ENCODE measurements at regions not wholly inside any gene's neighbourhood (a gene's known extent, or its start where the extent isn't known, plus 50 kb on each side); places are given as distances from the start of the nearest gene placed in this dataset.
"Not testable (repeated sequence)": the region's sequence is repeated elsewhere in the genome, so short reads cannot be mapped to it uniquely, and the experiment has no call there.

DNA sequence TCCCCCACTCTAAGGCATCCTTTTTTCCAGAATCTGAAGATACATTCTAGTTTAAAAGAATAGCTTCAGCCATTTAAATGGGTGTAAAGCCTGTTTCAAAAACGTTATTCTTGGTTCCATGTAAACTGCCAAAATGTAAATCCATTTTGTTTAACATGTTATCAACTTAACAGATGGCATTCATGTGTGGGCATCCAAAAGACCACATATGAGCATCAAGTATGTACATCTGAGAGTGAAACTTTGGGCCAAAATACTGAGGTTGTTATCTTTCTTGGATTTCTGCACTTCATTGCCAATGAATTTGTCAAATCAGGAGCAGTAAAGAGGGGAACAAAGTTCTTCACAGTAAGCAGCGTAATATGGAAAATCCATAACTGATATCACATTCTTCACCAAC lies 395.4 kb downstream of the ZNF804A start:
- H3K4me3 Mint-ChIP-seq, result no peak overlapping the region

GRCh38 chr2:185006481-185006880 lies 408.2 kb downstream of the ZNF804A start:
- DNase-seq (ENCODE audit: low spot score), result no peak
- intact Hi-C loops (cut with micrococcal nuclease), result no loop called here
- Mint-ChIP-seq H3K27ac (no peak overlapping the region), H3K27me3 (ENCODE audit: insufficient read depth) (no peaks in the 10 kb centered on the region), H3K4me1 (ENCODE audit: low read depth) (no peaks in the 10 kb centered on the region), H3K9me3 (peaks cover 26% of the 10 kb centered on the region), H3K4me3 (no peak overlapping the region), H3K36me3 (ENCODE audit: low read depth) (no peaks in the 10 kb centered on the region)

More for the DNA sequence above, 395.4 kb downstream of the ZNF804A start:
- H3K9me3 Mint-ChIP-seq, result no peaks in the 10 kb centered on the region
- H3K4me1 Mint-ChIP-seq (ENCODE audit: low read depth), result no peaks in the 10 kb centered on the region
- no peaks in the 10 kb centered on the region for H3K36me3 Mint-ChIP-seq (ENCODE audit: low read depth)
- H3K27me3 Mint-ChIP-seq (ENCODE audit: insufficient read depth), result no peaks in the 10 kb centered on the region
- DNase-seq (ENCODE audit: low spot score), result no peak
- no peak overlapping the region for H3K27ac Mint-ChIP-seq
- intact Hi-C loops (cut with micrococcal nuclease), result no loop called here

DNA sequence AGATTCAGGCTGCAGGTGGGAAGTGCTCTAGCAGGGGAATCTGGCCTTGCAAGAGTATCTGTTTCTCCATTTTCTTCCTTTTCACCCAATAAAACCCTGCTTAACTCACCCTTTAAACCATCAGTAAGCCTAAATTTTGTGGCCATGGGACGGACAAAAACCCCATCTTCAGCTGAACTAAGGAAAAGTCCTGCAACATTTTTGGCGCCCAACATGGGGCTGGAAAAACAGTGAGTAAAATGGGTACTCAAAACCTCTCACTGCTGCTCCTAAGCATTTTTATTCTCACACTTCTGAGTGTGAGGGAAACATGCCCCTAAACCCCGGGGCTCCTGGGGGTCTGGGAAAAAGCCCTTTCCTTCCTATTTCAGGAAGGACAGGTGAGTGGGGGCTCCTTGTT lies 414.3 kb downstream of the ZNF804A start:
- H3K27ac Mint-ChIP-seq, result no peak overlapping the region
- no peak overlapping the region for H3K4me3 Mint-ChIP-seq
- intact Hi-C loops (cut with micrococcal nuclease), result no loop called here
- H3K36me3 Mint-ChIP-seq (ENCODE audit: low read depth), result no peaks in the 10 kb centered on the region
- no peaks in the 10 kb centered on the region for H3K27me3 Mint-ChIP-seq (ENCODE audit: insufficient read depth)
- peaks cover 43% of the 10 kb centered on the region for H3K9me3 Mint-ChIP-seq
- H3K4me1 Mint-ChIP-seq (ENCODE audit: low read depth), result no peaks in the 10 kb centered on the region
- no peak for DNase-seq (ENCODE audit: low spot score)

GRCh38 chr2:185014076-185014475 lies 415.7 kb downstream of the ZNF804A start:
- no peak overlapping the region for H3K4me3 Mint-ChIP-seq
- H3K27me3 Mint-ChIP-seq (ENCODE audit: insufficient read depth), result no peaks in the 10 kb centered on the region
- H3K36me3 Mint-ChIP-seq (ENCODE audit: low read depth), result no peaks in the 10 kb centered on the region
- no peak for DNase-seq (ENCODE audit: low spot score)
- H3K9me3 Mint-ChIP-seq, result peaks cover 34% of the 10 kb centered on the region
- no peaks in the 10 kb centered on the region for H3K4me1 Mint-ChIP-seq (ENCODE audit: low read depth)
- intact Hi-C loops (cut with micrococcal nuclease), result no loop called here
- no peak overlapping the region for H3K27ac Mint-ChIP-seq

DNA sequence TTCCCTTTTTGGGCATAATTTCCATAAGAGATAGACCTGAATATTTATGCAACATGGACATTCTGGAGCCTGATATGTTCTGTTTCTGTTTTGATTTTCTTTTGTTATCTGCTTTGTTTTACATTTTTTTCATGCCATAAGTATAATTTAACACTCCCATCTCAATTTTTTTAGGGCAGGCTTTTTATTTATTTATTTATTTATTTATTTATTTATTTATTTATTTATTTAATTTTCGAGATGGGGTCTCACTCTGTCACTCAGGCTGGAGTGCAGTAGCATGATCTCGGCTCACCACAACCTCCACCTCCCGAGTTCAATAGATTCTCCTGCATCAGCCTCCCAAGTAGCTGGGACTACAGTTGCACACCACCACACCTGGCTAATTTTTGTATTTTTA lies 427.6 kb downstream of the ZNF804A start:
- H3K27me3 Mint-ChIP-seq (ENCODE audit: insufficient read depth); H3K9me3 Mint-ChIP-seq; H3K4me1 Mint-ChIP-seq (ENCODE audit: low read depth): not testable (repeated sequence)

GRCh38 chr2:185035906-185036305 lies 437.6 kb downstream of the ZNF804A start:
- no peaks in the 10 kb centered on the region for H3K27me3 Mint-ChIP-seq (ENCODE audit: insufficient read depth)
- intact Hi-C loops (cut with micrococcal nuclease), result no loop called here
- no peak overlapping the region for H3K4me3 Mint-ChIP-seq
- no peaks in the 10 kb centered on the region for H3K36me3 Mint-ChIP-seq (ENCODE audit: low read depth)
- H3K9me3 Mint-ChIP-seq, result peaks cover 16% of the 10 kb centered on the region
- no peaks in the 10 kb centered on the region for H3K4me1 Mint-ChIP-seq (ENCODE audit: low read depth)
- no peak for DNase-seq (ENCODE audit: low spot score)
- no peak overlapping the region for H3K27ac Mint-ChIP-seq

More for the DNA sequence above, 427.6 kb downstream of the ZNF804A start:
- H3K36me3 Mint-ChIP-seq (ENCODE audit: low read depth); H3K27ac Mint-ChIP-seq; H3K4me3 Mint-ChIP-seq; intact Hi-C loops (cut with micrococcal nuclease); DNase-seq (ENCODE audit: low spot score): not testable (repeated sequence)

GRCh38 chr2:185044323-185044874 lies 446.1 kb downstream of the ZNF804A start:
- H3K27me3 Mint-ChIP-seq (ENCODE audit: insufficient read depth), result no peaks in the 10 kb centered on the region
- DNase-seq (ENCODE audit: low spot score), result no peak
- no peak overlapping the region for H3K4me3 Mint-ChIP-seq
- no peaks in the 10 kb centered on the region for H3K4me1 Mint-ChIP-seq (ENCODE audit: low read depth)
- H3K9me3 Mint-ChIP-seq, result peaks cover 20% of the 10 kb centered on the region
- no peak overlapping the region for H3K27ac Mint-ChIP-seq
- intact Hi-C loops (cut with micrococcal nuclease), result no loop called here
- H3K36me3 Mint-ChIP-seq (ENCODE audit: low read depth), result no peaks in the 10 kb centered on the region

DNA sequence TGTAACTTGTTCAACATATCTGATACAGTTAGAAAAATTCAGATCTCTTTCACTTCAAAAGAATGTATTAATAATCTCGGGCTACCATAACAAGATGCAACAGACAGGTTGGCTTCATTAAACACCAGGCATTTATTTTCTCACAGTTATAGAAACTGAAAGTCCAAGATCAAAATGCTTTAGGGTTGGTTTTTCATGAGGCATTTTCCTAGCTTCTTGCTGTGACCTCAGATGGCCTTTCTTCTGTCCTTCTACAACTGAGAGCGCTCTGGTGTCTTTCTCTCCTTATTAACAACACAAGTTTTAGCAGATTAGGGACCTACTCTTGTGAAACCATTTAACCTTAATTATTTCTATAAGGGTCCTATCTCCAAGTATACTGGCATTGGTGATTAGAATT lies 452.5 kb downstream of the ZNF804A start:
- no peaks in the 10 kb centered on the region for H3K4me1 Mint-ChIP-seq (ENCODE audit: low read depth)
- no peaks in the 10 kb centered on the region for H3K9me3 Mint-ChIP-seq
- no peak for DNase-seq (ENCODE audit: low spot score)
- H3K27ac Mint-ChIP-seq, result no peak overlapping the region
- intact Hi-C loops (cut with micrococcal nuclease), result no loop called here
- H3K27me3 Mint-ChIP-seq (ENCODE audit: insufficient read depth), result no peaks in the 10 kb centered on the region
- H3K36me3 Mint-ChIP-seq (ENCODE audit: low read depth), result no peaks in the 10 kb centered on the region
- H3K4me3 Mint-ChIP-seq, result no peak overlapping the region

DNA sequence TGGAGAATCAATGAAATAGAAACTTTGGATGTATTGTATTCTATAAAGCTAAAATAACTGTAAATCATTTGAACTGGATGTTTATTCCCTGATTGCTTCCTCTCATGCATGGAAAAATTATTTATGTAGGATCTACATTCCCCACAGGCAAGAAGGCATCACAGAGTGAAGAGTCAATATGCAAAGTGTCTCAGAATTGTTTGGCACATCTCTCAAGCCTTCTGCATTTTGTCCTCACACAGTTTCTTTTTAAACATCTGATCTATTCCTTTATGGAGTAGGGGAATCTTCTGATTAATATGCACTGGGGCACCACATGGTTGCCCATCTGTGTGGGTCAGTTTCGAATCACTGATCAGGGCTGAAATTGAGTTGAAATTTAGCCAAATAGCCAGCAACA lies 465.4 kb downstream of the ZNF804A start:
- no peaks in the 10 kb centered on the region for H3K27me3 Mint-ChIP-seq (ENCODE audit: insufficient read depth)

DNA sequence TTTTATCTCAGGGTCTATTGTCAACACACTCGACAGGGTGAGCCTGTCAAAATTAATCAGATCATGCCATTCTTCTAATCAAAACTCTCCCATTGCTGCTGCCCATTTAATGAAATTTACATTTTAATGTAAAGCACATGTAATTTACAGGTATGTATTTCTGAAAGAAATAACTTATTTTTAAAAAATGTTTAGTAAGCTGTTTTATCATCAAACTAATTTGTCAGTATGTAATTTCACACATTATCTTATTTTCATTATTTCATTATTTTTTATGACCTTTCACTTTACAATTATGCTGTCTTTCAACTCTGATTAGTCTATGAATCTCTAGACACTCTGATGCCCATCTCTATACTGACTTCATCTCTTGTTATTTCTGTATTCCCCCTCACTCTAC lies 467.8 kb downstream of the ZNF804A start:
- H3K36me3 Mint-ChIP-seq (ENCODE audit: low read depth), result no peaks in the 10 kb centered on the region
- intact Hi-C loops (cut with micrococcal nuclease), result no loop called here
- no peaks in the 10 kb centered on the region for H3K9me3 Mint-ChIP-seq
- H3K4me3 Mint-ChIP-seq, result no peak overlapping the region
- H3K27me3 Mint-ChIP-seq (ENCODE audit: insufficient read depth), result no peaks in the 10 kb centered on the region
- no peak overlapping the region for H3K27ac Mint-ChIP-seq
- DNase-seq (ENCODE audit: low spot score), result no peak
- H3K4me1 Mint-ChIP-seq (ENCODE audit: low read depth), result no peaks in the 10 kb centered on the region

More for the DNA sequence above, 465.4 kb downstream of the ZNF804A start:
- H3K4me1 Mint-ChIP-seq (ENCODE audit: low read depth), result no peaks in the 10 kb centered on the region
- H3K4me3 Mint-ChIP-seq, result no peak overlapping the region
- H3K36me3 Mint-ChIP-seq (ENCODE audit: low read depth), result no peaks in the 10 kb centered on the region
- no peak overlapping the region for H3K27ac Mint-ChIP-seq
- DNase-seq (ENCODE audit: low spot score), result no peak
- intact Hi-C loops (cut with micrococcal nuclease), result no loop called here
- H3K9me3 Mint-ChIP-seq, result no peaks in the 10 kb centered on the region

GRCh38 chr2:185069107-185069506 lies 470.8 kb downstream of the ZNF804A start:
- DNase-seq (ENCODE audit: low spot score), result no peak
- no peaks in the 10 kb centered on the region for H3K4me1 Mint-ChIP-seq (ENCODE audit: low read depth)
- intact Hi-C loops (cut with micrococcal nuclease), result no loop called here
- H3K4me3 Mint-ChIP-seq, result no peak overlapping the region
- H3K36me3 Mint-ChIP-seq (ENCODE audit: low read depth), result no peaks in the 10 kb centered on the region
- no peaks in the 10 kb centered on the region for H3K9me3 Mint-ChIP-seq
- H3K27me3 Mint-ChIP-seq (ENCODE audit: insufficient read depth), result no peaks in the 10 kb centered on the region
- H3K27ac Mint-ChIP-seq, result no peak overlapping the region

DNA sequence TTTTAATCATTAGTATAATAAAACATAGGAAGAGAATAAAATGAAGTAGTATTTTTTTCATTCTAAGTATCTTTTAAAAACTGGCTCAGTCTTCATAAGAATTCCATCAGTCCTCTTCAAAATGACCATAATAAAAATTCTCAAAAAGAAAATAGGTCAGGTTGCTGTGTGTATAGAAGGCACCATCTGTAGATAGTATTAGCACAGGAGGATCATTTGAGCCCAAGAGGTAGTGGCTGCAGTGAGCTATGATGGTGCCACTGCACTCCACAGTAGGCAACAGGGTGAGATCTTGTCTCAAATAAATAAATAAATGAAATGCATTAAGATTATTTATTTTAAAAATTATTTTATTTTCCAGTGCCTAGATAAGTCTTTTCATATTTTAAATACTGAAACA lies 475.8 kb downstream of the ZNF804A start:
- no peak overlapping the region for H3K27ac Mint-ChIP-seq
- H3K36me3 Mint-ChIP-seq (ENCODE audit: low read depth), result no peaks in the 10 kb centered on the region
- H3K4me1 Mint-ChIP-seq (ENCODE audit: low read depth), result no peaks in the 10 kb centered on the region
- H3K4me3 Mint-ChIP-seq, result no peak overlapping the region
- intact Hi-C loops (cut with micrococcal nuclease), result no loop called here
- no peak for DNase-seq (ENCODE audit: low spot score)
- peaks cover 3% of the 10 kb centered on the region for H3K9me3 Mint-ChIP-seq
- no peaks in the 10 kb centered on the region for H3K27me3 Mint-ChIP-seq (ENCODE audit: insufficient read depth)

GRCh38 chr2:185082749-185083148 lies 484.4 kb downstream of the ZNF804A start:
- DNase-seq (ENCODE audit: low spot score), result no peak
- H3K4me1 Mint-ChIP-seq (ENCODE audit: low read depth), result no peaks in the 10 kb centered on the region
- no peaks in the 10 kb centered on the region for H3K27me3 Mint-ChIP-seq (ENCODE audit: insufficient read depth)
- H3K27ac Mint-ChIP-seq, result no peak overlapping the region
- peaks cover 3% of the 10 kb centered on the region for H3K9me3 Mint-ChIP-seq
- intact Hi-C loops (cut with micrococcal nuclease), result no loop called here
- H3K36me3 Mint-ChIP-seq (ENCODE audit: low read depth), result no peaks in the 10 kb centered on the region
- no peak overlapping the region for H3K4me3 Mint-ChIP-seq

DNA sequence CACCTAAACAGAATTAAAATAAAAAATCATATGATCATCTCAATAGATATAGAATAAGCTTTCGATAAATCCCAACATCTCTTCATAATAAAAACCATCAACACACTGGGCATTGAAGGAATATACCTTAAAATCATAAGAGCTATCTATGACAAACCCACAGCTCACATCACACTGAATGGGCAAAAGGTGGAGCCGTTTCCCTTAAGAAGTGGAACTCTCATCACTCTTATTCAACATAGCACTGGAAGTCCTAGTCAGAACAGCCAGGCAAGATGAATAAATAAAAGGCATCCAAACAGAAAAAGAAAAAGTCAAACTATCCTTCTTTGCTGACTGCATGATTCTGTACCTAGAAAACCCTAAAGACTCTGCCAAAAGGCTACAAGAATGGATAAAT lies 510.3 kb downstream of the ZNF804A start:
- DNase-seq (ENCODE audit: low spot score), result no peak
- Mint-ChIP-seq H3K4me1 (ENCODE audit: low read depth) (no peaks in the 10 kb centered on the region), H3K36me3 (ENCODE audit: low read depth) (no peaks in the 10 kb centered on the region), H3K27me3 (ENCODE audit: insufficient read depth) (no peaks in the 10 kb centered on the region), H3K27ac (no peak overlapping the region), H3K4me3 (no peak overlapping the region), H3K9me3 (peaks cover 7% of the 10 kb centered on the region)
- intact Hi-C loops (cut with micrococcal nuclease), result no loop called here
